Osteoblast (primary cell): ENCODE measurements at regions not wholly inside any gene's neighbourhood (a gene's known extent, or its start where the extent isn't known, plus 50 kb on each side); places are given as distances from the start of the nearest gene placed in this dataset.
"Not testable (repeated sequence)": the region's sequence is repeated elsewhere in the genome, so short reads cannot be mapped to it uniquely, and the experiment has no call there.

Experiments used
- DNase-seq: peaks from one replicate; pipeline ENCODE4 v3.0.0; 2011; ENCODE audit warnings: low spot score, mixed read lengths; ENCODE audit not compliant: insufficient read length; ENCODE audit errors: missing footprints
- H2AFZ ChIP-seq: 2 replicates; pipeline ENCODE4 v1.6.0; 2011; ENCODE audit warnings: mild to moderate bottlenecking, low read length
- H3K27ac ChIP-seq: 2 replicates; pipeline ENCODE4 v1.5.1; 2011; ENCODE audit warnings: mild to moderate bottlenecking, low read depth, low read length, moderate library complexity
- H3K27me3 ChIP-seq: 2 replicates; pipeline ENCODE4 v1.6.0; 2012; ENCODE audit warnings: mild to moderate bottlenecking, control low read depth, inconsistent platforms, low read length, moderate library complexity; ENCODE audit not compliant: insufficient read depth
- H3K36me3 ChIP-seq: 2 replicates; pipeline ENCODE4 v1.5.1; 2011; ENCODE audit warnings: mild to moderate bottlenecking, low read length, control low read depth, moderate library complexity; ENCODE audit not compliant: insufficient read depth
- H3K4me1 ChIP-seq: 2 replicates; pipeline ENCODE4 v1.5.1; 2011; ENCODE audit warnings: mild to moderate bottlenecking, low read length, control low read depth, moderate library complexity; ENCODE audit not compliant: insufficient read depth
- H3K4me2 ChIP-seq: 2 replicates; pipeline ENCODE4 v1.6.0; 2011; ENCODE audit warnings: mild to moderate bottlenecking, low read length; ENCODE audit not compliant: insufficient read depth
- H3K4me3 ChIP-seq: fragments of 200-600 bp; sonication (generic); 3 replicates; pipeline ENCODE4 v1.5.1; 2012; ENCODE audit warnings: mild to moderate bottlenecking, low read length, inconsistent platforms; ENCODE audit not compliant: insufficient read depth
- H3K79me2 ChIP-seq: 2 replicates; pipeline ENCODE4 v1.6.0; 2012; ENCODE audit warnings: mild to moderate bottlenecking, low read length, control low read depth, inconsistent platforms; ENCODE audit not compliant: insufficient read depth
- H3K9me3 ChIP-seq: 2 replicates; pipeline ENCODE4 v1.5.1; 2011; ENCODE audit warnings: low read depth, low read length, control low read depth
- H4K20me1 ChIP-seq: 2 replicates; pipeline ENCODE4 v1.6.0; 2012; ENCODE audit warnings: mild to moderate bottlenecking, low read length, control low read depth; ENCODE audit not compliant: insufficient read depth
- CTCF ChIP-seq: IDR thresholded peaks from 2 replicates; pipeline ENCODE4 v1.5.1; 2011; ENCODE audit warnings: mild to moderate bottlenecking, low read depth, low read length, moderate library complexity; ENCODE audit errors: extremely low read depth

DNA sequence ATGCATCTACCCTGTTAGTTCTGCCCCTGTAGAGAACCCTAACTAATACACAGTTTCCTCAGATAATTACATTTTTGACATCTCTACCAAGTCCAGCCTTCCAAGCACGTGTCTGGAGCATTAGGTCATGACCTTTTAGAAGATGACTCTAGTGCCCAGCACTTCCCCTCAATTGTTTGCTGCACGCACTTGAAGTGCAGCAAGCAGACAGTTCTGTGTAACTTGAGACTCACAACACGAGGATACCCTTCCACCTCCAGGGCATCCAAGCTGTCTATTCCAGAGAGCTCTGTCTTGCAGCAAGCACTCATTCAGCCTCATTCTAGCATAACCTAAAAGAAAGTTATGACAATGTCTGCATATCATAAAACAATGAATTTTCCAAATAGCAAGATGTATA, 1410.5 kb upstream of the CDH18 start:
- no peaks in the 10 kb centered on the region for H3K79me2 ChIP-seq
- no peak overlapping the region for H3K4me3 ChIP-seq
- DNase-seq, result no peak
- H3K4me1 ChIP-seq, result no peaks in the 10 kb centered on the region
- H3K36me3 ChIP-seq, result no peaks in the 10 kb centered on the region
- no peaks in the 10 kb centered on the region for H4K20me1 ChIP-seq
- no peak for TF ChIP-seq CTCF
- no peak overlapping the region for H2AFZ ChIP-seq
- no peak overlapping the region for H3K27ac ChIP-seq
- H3K9me3 ChIP-seq, result no peaks in the 10 kb centered on the region
- no peak overlapping the region for H3K4me2 ChIP-seq
- no peaks in the 10 kb centered on the region for H3K27me3 ChIP-seq

DNA sequence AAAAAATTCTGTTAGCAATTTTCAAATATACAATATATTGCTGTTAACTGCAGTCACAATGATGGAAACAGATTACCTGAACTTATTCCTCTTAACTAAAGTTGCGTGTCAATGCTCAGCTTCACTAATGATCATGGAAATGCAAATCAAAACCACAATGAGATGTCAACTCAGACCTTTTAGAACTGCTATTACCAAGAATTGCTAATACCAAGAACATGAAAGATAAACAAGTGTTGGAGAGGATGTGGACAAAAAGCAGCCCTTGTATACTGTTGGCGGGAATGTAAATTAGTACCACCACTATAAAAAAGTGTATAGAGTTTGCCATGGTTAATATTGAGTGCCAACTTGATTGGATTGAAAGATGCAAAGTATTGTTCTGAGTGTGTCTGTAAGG, 1409.7 kb upstream of the CDH18 start:
- no peaks in the 10 kb centered on the region for H3K27me3 ChIP-seq
- no peaks in the 10 kb centered on the region for H3K9me3 ChIP-seq
- no peak overlapping the region for H3K4me2 ChIP-seq
- DNase-seq, result no peak
- no peaks in the 10 kb centered on the region for H3K36me3 ChIP-seq
- H3K79me2 ChIP-seq, result no peaks in the 10 kb centered on the region
- H3K4me3 ChIP-seq, result no peak overlapping the region
- no peaks in the 10 kb centered on the region for H4K20me1 ChIP-seq
- H3K27ac ChIP-seq, result no peak overlapping the region
- TF ChIP-seq CTCF, result no peak
- no peak overlapping the region for H2AFZ ChIP-seq
- no peaks in the 10 kb centered on the region for H3K4me1 ChIP-seq

GRCh38 chr5:21391506-21391905, 1403.5 kb upstream of the CDH18 start:
- TF ChIP-seq CTCF, result no peak
- no peaks in the 10 kb centered on the region for H4K20me1 ChIP-seq
- H3K36me3 ChIP-seq, result no peaks in the 10 kb centered on the region
- H2AFZ ChIP-seq, result no peak overlapping the region
- no peaks in the 10 kb centered on the region for H3K9me3 ChIP-seq
- H3K4me1 ChIP-seq, result no peaks in the 10 kb centered on the region
- no peaks in the 10 kb centered on the region for H3K27me3 ChIP-seq
- H3K4me3 ChIP-seq, result no peak overlapping the region
- H3K4me2 ChIP-seq, result no peak overlapping the region
- no peaks in the 10 kb centered on the region for H3K79me2 ChIP-seq
- DNase-seq, result no peak
- H3K27ac ChIP-seq, result no peak overlapping the region

DNA sequence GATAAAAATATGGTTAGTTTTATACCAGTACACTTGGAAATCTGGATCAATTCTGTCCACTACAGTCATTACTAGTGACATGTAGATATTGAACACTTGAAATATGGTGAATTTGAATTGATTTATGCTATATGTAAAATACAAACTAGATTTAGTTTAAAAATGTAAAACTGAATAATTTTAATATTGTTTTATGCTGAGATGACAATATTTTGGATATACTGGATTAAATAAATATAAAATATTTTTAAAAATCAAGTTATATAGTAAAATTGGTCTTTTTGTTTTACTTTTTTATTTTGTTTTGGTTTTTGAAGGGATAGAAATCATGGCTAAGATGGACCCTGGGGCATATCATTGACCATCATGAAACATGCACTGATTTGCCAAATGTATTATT, 1372.8 kb upstream of the CDH18 start:
- not testable (repeated sequence) for H3K4me2 ChIP-seq, H3K9me3 ChIP-seq, H3K4me1 ChIP-seq, H4K20me1 ChIP-seq, H3K4me3 ChIP-seq, DNase-seq, H3K36me3 ChIP-seq, H2AFZ ChIP-seq, H3K79me2 ChIP-seq, H3K27ac ChIP-seq, H3K27me3 ChIP-seq

- H3K4me1 ChIP-seq, H3K27ac ChIP-seq, H3K9me3 ChIP-seq, H3K4me2 ChIP-seq, H3K4me3 ChIP-seq, H3K79me2 ChIP-seq, H3K36me3 ChIP-seq, H4K20me1 ChIP-seq, H3K27me3 ChIP-seq, DNase-seq, H2AFZ ChIP-seq: not testable (repeated sequence)
Observed at GRCh38 chr5:21341948-21342261, 1353.9 kb upstream of the CDH18 start.

- not testable (repeated sequence) for H3K9me3 ChIP-seq, H3K4me3 ChIP-seq, H3K79me2 ChIP-seq, H3K27me3 ChIP-seq, H3K36me3 ChIP-seq, H3K4me1 ChIP-seq, H2AFZ ChIP-seq, H3K4me2 ChIP-seq, H4K20me1 ChIP-seq, H3K27ac ChIP-seq, DNase-seq
Observed at GRCh38 chr5:21341203-21341947, 1353.4 kb upstream of the CDH18 start.

DNA sequence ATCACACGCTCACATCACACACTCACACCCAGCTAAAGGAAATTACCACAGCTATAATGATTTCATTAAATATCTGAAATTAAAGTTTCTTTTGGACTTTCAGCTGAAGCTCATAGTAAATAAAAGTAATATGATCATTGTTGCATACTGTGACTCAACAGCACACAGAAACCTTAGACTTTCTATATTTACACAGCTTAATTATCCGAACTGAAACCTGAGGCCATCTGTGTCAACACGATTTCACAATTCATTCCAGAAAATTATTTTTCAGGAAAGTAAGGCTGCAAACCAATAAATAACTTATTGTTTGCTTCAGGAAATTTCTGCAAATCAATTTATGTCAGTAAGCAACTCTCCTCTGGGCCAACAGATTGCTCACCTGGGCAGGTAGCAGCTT, 1352.2 kb upstream of the CDH18 start:
- H3K36me3 ChIP-seq, H3K27ac ChIP-seq, H3K4me3 ChIP-seq, H3K4me2 ChIP-seq, H4K20me1 ChIP-seq, DNase-seq, H2AFZ ChIP-seq, H3K4me1 ChIP-seq, H3K79me2 ChIP-seq, H3K9me3 ChIP-seq, H3K27me3 ChIP-seq: not testable (repeated sequence)
